ENCODE measurements at regions not wholly inside any gene's neighbourhood (a gene's known extent, or its start where the extent isn't known, plus 50 kb on each side); places are given as distances from the start of the nearest gene placed in this dataset.
"Not testable (repeated sequence)": the region's sequence is repeated elsewhere in the genome, so short reads cannot be mapped to it uniquely, and the experiment has no call there.

DNA sequence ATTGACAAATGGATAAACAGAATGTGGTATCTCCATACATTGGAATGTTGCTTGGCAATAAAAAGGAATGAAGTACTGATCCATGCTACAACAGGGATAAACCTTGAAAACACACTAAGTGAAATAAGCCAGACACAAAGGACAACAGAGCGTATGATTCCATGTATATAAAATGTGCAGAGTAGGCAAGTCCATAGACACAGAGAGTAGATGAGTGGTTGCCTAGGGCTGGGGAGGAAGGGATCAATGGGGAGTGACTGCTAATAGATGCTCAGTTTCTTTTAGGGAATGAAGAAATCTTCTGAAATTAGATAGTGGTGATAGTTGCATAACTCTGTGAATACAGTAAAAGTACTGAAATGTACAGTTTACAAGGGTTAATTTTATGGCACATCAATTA, 59.4 kb upstream of the SMURF2 start:
- peak; percentile 74 for DNase-seq

DNA sequence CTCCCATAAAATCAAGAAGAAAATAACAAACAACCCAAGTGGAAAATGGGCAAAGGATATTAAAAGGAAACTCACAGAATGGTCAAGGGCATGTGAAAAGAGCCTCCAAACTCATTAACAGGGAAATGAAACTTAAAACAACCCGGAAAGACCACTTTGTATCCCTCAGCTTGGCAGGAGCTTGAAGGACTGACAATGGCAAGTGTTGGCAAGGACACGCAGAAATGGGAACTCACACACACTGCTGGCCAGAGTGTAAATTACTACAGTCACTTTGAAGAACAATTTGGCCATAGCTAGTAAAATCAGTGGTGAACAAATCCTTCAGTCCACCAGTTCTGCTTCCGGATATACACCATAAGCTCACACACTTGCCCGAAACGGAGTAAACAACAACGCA, 58.1 kb upstream of the SMURF2 start:
- not testable (repeated sequence) for DNase-seq

DNA sequence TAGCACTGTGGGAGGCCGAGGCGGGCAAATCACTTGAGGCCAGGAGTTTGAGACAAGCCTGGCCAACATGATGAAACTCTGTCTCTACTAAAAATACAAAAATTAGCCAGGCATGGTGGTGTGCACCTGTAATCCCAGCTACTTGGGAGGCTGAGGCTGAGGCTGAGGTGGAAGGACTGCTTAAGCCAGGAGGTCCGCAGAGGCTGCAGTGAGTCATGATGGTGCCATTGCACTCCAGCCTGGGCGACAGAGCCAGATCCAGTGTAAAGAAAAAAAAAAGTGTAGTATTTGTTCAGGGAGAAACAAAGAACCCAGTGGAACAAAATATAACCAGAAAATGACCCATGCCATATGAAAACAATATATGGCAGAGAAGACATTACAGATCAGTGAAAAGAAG, 57.4 kb upstream of the SMURF2 start:
- DNase-seq: not testable (repeated sequence)

DNA sequence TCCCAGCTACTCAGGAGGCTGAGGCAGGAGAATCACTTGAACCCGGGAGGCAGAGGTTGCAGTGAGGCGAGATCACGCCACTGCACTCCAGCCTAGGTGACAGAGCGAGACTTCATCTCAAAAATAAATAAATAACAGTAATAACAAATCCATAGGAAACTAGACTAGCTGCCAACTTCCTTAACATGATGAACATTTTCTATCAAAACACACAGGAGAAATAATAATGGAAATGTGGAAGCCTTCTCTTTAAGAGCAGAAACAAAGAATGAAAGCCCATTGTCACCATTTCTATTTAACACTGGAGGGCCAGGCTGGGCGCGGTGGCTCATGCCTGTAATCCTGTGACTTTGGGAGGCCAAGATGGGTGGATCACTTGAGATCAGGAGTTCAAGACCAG, 56.7 kb upstream of the SMURF2 start:
- DNase-seq: not testable (repeated sequence)

DNA sequence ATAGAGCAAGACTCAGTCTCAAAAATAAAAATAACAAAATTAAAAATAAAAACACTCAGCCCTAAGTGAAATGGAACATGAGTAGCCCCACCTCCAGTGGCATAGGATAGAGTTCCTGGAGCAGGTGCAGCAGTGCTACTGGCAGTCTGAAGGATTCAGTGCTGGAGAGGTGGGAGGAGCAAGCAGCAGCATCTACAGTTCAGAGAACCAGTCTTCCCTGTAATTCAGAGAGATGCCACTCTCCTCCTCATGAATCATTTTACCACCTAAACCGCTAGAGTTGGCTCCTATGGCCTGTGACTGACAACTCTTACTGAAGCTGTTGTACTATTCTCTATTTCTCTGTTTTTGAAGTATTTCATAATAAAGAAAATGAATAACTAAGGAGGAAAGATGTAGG, 56.0 kb upstream of the SMURF2 start:
- no peak for DNase-seq

DNA sequence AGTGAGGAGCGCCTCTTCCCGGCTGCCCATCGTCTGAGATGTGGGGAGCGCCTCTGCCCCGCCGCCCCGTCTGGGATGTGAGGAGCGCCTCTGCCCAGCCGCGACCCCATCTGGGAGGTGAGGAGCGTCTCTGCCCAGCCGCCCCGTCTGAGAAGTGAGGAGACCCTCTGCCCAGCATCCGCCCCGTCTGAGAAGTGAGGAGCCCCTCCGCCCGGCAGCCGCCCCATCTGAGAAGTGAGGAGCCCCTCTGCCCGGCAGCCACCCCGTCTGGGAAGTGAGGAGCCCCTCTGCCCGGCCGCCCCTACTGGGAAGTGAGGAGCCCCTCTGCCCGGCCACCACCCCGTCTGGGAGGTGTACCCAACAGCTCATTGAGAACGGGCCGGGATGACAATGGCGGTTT, 54.4 kb upstream of the SMURF2 start:
- not testable (repeated sequence) for DNase-seq

DNA sequence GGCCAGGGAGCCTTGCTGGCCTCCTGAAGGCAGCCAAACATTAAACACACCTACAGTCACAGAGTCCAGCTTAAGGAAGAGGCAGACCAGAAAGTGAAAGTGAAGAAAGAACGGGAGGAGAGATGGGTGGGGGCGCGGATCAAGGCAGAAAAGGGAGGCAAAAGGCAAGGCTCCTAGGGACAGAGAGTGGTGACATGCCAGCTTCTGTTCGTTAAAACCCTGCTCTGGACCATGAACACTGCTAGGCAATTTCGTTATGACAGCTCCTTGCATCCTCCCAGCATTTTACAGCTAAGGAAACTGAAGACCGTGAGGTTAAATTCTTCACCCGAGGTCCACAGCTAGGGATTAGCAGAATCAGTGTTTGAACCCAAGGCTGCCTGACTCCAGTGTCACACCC, 51.7 kb upstream of the SMURF2 start:
- DNase-seq: not testable (repeated sequence)

DNA sequence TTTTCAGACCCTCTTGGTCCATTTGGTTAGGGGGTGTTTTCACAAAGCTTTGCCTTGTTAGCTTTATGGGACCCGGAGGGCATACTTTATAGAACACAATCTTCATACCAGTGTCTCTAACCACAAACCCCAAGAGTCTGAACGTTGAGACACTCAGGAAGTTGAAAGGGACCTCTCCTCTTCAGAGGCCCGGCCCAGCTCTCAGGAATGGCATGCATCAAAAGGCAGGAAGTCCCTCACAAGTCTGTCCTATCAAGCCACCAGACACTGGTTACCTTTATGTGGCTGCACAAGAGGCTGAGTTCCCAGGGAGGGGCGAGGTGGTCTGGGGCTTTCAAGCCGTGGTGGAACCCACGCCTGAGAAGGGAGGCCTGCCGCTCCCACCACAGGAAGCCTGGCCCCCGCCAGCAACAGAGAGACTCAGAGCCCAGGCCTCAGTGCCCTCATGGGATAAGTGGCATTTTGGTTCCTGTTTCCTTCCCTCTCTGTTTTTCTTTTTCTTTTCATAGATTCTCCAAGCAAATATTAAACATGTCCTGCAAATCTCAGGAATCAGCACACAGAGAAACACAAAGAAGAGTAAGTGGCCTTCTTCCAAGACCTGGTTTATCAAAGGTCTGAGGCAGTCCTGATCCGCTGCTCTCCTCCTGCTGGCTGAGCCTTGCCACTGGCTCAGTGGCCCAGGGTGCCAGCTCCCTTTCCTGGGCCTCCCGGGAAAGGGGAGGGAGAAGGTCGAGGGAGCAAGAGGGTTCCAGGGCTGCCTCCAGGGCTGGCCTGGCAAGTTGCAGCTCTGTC, 50.6 kb upstream of the SMURF2 start:
- DNase-seq: peak; percentile 54

Data from fibroblast of skin of right quadriceps (primary cell).